ENCODE measurements at regions not wholly inside any gene's neighbourhood (a gene's known extent, or its start where the extent isn't known, plus 50 kb on each side); places are given as distances from the start of the nearest gene placed in this dataset.

DNA sequence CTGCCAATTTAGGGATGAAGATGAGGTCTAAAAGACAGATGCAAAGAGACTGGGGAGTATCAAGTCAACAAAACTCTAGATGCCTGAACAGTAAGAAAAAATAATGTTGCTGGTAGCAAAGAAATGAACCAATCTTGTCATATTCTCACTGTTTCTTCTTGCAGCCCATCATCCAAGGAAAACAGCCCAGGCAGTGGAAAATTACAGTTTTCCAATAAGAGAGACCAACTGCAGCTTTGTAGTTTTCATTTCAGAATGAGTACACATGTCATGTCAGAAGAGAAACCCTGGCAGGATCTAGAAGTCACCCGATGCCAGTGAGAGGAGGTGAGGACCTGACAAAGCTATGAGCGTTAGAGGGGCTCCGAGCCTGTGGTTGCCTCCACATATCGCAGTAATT, 500.4 kb upstream of the PSMD7 start (continued):
- TF ChIP-seq, protein P1, sequence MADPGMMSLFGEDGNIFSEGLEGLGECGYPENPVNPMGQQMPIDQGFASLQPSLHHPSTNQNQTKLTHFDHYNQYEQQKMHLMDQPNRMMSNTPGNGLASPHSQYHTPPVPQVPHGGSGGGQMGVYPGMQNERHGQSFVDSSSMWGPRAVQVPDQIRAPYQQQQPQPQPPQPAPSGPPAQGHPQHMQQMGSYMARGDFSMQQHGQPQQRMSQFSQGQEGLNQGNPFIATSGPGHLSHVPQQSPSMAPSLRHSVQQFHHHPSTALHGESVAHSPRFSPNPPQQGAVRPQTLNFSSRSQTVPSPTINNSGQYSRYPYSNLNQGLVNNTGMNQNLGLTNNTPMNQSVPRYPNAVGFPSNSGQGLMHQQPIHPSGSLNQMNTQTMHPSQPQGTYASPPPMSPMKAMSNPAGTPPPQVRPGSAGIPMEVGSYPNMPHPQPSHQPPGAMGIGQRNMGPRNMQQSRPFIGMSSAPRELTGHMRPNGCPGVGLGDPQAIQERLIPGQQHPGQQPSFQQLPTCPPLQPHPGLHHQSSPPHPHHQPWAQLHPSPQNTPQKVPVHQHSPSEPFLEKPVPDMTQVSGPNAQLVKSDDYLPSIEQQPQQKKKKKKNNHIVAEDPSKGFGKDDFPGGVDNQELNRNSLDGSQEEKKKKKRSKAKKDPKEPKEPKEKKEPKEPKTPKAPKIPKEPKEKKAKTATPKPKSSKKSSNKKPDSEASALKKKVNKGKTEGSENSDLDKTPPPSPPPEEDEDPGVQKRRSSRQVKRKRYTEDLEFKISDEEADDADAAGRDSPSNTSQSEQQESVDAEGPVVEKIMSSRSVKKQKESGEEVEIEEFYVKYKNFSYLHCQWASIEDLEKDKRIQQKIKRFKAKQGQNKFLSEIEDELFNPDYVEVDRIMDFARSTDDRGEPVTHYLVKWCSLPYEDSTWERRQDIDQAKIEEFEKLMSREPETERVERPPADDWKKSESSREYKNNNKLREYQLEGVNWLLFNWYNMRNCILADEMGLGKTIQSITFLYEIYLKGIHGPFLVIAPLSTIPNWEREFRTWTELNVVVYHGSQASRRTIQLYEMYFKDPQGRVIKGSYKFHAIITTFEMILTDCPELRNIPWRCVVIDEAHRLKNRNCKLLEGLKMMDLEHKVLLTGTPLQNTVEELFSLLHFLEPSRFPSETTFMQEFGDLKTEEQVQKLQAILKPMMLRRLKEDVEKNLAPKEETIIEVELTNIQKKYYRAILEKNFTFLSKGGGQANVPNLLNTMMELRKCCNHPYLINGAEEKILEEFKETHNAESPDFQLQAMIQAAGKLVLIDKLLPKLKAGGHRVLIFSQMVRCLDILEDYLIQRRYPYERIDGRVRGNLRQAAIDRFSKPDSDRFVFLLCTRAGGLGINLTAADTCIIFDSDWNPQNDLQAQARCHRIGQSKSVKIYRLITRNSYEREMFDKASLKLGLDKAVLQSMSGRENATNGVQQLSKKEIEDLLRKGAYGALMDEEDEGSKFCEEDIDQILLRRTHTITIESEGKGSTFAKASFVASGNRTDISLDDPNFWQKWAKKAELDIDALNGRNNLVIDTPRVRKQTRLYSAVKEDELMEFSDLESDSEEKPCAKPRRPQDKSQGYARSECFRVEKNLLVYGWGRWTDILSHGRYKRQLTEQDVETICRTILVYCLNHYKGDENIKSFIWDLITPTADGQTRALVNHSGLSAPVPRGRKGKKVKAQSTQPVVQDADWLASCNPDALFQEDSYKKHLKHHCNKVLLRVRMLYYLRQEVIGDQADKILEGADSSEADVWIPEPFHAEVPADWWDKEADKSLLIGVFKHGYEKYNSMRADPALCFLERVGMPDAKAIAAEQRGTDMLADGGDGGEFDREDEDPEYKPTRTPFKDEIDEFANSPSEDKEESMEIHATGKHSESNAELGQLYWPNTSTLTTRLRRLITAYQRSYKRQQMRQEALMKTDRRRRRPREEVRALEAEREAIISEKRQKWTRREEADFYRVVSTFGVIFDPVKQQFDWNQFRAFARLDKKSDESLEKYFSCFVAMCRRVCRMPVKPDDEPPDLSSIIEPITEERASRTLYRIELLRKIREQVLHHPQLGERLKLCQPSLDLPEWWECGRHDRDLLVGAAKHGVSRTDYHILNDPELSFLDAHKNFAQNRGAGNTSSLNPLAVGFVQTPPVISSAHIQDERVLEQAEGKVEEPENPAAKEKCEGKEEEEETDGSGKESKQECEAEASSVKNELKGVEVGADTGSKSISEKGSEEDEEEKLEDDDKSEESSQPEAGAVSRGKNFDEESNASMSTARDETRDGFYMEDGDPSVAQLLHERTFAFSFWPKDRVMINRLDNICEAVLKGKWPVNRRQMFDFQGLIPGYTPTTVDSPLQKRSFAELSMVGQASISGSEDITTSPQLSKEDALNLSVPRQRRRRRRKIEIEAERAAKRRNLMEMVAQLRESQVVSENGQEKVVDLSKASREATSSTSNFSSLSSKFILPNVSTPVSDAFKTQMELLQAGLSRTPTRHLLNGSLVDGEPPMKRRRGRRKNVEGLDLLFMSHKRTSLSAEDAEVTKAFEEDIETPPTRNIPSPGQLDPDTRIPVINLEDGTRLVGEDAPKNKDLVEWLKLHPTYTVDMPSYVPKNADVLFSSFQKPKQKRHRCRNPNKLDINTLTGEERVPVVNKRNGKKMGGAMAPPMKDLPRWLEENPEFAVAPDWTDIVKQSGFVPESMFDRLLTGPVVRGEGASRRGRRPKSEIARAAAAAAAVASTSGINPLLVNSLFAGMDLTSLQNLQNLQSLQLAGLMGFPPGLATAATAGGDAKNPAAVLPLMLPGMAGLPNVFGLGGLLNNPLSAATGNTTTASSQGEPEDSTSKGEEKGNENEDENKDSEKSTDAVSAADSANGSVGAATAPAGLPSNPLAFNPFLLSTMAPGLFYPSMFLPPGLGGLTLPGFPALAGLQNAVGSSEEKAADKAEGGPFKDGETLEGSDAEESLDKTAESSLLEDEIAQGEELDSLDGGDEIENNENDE (IDR thresholded peaks at IDR 0.05; ENCODE audit: insufficient replicate concordance, low read length), result no peak
- TF ChIP-seq SRF (IDR thresholded peaks at IDR 0.05; ENCODE audit: low read depth, low read length) (no peak), TBP (IDR thresholded peaks at IDR 0.05; ENCODE audit: low read depth, low read length) (no peak), POLR2A (IDR thresholded peaks at IDR 0.05; ENCODE audit: control extremely low read depth in 1 of 2, low read depth in 2 of 2, low read length in 2 of 2) (no peak), CHD1 (IDR thresholded peaks at IDR 0.05; ENCODE audit: low read depth, low read length) (no peak), RNF2 (IDR thresholded peaks at IDR 0.05; ENCODE audit: borderline replicate concordance, low read depth, low read length, missing control alignments, poor library complexity, severe bottlenecking) (no peak), SAP30 (IDR thresholded peaks at IDR 0.05; ENCODE audit: insufficient read depth, insufficient replicate concordance, low read length) (no peak), JUND (IDR thresholded peaks at IDR 0.05; ENCODE audit: low read length) (no peak)

Data from H1 (cell line).